Endothelial cell of umbilical vein (primary cell): ENCODE measurements at regions not wholly inside any gene's neighbourhood (a gene's known extent, or its start where the extent isn't known, plus 50 kb on each side); places are given as distances from the start of the nearest gene placed in this dataset.

Experiments
- POLR2AphosphoS5 ChIP-seq: IDR thresholded peaks from 2 replicates; pipeline ENCODE4 v1.6.1; 2012; ENCODE audit warnings: low read depth, mild to moderate bottlenecking, control low read depth, low read length, moderate library complexity; ENCODE audit not compliant: insufficient read depth
- TF ChIP-seq, protein P1 (sequence below), 2 donors: IDR thresholded peaks; 1 replicate in 1 of 2; 2 replicates in 1 of 2; pipeline ENCODE4 v1.5.1; 2011; ENCODE audit warnings: low read length in 2 of 2, mild to moderate bottlenecking in 2 of 2, moderate library complexity in 2 of 2, control low read depth in 1 of 2, inconsistent platforms in 1 of 2, low read depth in 1 of 2; ENCODE audit not compliant: insufficient read depth in 1 of 2; ENCODE audit errors: extremely low read depth in 1 of 2

GRCh38 chr19:31513841-31514240 lies 164.6 kb upstream of the TSHZ3 start:
- TF ChIP-seq, protein P1, sequence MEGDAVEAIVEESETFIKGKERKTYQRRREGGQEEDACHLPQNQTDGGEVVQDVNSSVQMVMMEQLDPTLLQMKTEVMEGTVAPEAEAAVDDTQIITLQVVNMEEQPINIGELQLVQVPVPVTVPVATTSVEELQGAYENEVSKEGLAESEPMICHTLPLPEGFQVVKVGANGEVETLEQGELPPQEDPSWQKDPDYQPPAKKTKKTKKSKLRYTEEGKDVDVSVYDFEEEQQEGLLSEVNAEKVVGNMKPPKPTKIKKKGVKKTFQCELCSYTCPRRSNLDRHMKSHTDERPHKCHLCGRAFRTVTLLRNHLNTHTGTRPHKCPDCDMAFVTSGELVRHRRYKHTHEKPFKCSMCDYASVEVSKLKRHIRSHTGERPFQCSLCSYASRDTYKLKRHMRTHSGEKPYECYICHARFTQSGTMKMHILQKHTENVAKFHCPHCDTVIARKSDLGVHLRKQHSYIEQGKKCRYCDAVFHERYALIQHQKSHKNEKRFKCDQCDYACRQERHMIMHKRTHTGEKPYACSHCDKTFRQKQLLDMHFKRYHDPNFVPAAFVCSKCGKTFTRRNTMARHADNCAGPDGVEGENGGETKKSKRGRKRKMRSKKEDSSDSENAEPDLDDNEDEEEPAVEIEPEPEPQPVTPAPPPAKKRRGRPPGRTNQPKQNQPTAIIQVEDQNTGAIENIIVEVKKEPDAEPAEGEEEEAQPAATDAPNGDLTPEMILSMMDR (IDR thresholded peaks at IDR 0.05; ENCODE audit: extremely low read depth in 1 of 2, insufficient read depth in 1 of 2, low read depth in 1 of 2, low read length in 2 of 2): no peak
- no peak for TF ChIP-seq POLR2AphosphoS5
